ENCODE measurements at regions not wholly inside any gene's neighbourhood (a gene's known extent, or its start where the extent isn't known, plus 50 kb on each side); places are given as distances from the start of the nearest gene placed in this dataset.
"Not testable (repeated sequence)": the region's sequence is repeated elsewhere in the genome, so short reads cannot be mapped to it uniquely, and the experiment has no call there.

- DNase-seq (ENCODE audit: low read depth, low spot score), result no peak
These were observed 128.5 kb upstream of the VKORC1L1 start for GRCh38 chr7:65744406-65744805.

- no peak for DNase-seq (ENCODE audit: low read depth, low spot score)
These were observed 126.5 kb upstream of the VKORC1L1 start for GRCh38 chr7:65746398-65746669.

- no peak for DNase-seq (ENCODE audit: low read depth, low spot score)
These were observed 123.8 kb upstream of the VKORC1L1 start for GRCh38 chr7:65749039-65749438.

GRCh38 chr7:65749518-65749917 is 123.4 kb upstream of the VKORC1L1 start:
- DNase-seq (ENCODE audit: low read depth, low spot score), result no peak

DNA sequence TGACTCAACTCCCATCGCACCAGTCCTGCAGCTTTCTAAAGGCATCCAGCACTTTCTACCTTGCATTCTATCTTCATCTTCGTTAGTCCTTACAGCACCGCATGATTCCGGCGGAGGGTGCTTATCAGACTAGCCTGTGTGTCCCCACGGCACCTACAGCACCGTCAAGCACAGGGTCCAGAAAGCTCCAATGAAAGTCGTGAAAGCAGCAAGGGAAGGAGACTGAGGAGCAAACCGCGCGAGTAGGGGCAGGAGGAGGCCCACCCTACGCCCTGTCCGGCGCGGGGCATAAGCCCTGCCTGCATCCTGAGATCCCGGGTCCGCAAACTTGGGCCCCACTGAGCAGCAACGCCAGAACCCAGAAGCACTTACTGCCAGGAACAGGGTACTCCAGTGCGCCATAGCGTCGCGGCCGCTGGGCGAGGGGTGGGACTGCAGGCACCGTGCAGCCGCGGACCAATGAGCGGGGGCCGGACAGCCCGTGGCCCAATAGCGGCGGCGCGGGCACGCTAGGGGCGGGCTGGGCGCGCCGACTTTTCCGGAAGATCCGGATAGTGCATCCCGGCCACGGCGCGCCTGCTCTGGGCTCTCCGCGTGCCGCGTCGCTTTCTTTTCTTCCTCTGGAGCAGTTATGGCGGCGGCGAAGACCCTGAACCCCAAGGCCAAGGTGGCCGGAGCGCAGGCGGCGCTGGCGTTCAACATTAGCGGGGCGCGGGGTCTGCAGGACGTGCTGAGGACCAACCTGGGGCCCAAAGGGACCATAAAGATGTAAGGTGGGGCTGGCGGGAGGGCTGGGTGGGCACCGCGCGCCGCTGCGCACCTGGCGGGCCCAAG is 122.1 kb upstream of the VKORC1L1 start:
- no peak for DNase-seq (ENCODE audit: low read depth, low spot score)

DNA sequence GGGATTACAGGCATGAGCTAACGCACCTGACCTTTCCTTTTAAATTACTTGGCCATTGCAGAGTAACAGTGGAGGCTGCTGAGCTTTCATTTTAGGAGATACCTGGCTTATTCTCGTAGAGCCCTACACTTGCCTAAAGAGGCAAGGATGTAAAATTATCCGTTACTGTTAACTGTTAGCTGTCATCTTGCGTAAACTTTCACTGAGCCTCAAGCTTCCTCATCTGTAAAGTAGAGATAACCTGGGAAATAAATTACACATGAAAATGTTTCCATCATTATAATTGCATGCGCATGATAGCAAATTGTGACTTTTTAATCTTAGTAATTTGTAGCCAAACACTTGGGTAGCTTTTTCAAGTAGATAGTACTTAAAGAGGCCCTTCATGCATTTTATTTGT is 118.8 kb upstream of the VKORC1L1 start:
- DNase-seq (ENCODE audit: low read depth, low spot score), result not testable (repeated sequence)

GRCh38 chr7:65758991-65759390 is 113.9 kb upstream of the VKORC1L1 start:
- not testable (repeated sequence) for DNase-seq (ENCODE audit: low read depth, low spot score)

DNA sequence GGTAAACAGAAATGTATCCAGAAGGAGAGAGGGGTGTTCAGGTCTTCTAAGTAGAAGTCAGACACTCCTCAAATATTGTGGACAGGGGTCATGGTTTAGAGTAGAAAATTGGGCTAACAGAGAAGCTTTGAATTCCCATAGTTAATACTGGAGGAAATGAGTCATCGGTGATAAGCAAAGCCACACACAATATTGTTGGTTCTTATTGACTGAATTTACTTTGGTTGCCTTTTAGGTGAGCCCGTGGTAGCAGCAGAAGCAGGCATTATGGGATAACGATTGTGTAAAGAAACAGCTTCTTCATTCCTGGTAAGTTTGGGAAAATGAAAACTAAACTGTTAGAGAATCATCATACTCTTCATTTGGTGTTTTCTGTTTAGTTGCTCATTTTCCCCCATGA is 110.2 kb upstream of the VKORC1L1 start:
- DNase-seq (ENCODE audit: low read depth, low spot score), result not testable (repeated sequence)

DNA sequence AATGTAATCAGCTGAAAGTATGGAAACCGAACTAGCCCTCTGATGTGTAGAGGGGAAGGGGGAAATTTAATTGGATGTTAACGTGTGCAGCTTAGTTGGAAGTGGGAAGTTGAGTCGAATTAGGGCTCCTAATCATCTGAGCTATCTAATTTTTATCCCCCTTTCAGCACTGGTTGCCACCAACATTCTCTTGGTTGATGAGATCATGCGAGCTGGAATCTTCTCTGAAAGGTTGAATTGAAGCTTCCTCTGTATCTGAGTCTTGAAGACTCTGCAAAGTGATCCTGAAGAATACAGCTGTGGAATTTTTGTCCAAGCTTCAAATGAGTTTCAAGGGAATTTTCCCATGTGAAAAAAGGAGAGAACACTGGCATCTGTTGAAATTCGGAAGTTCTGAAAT is 109.8 kb upstream of the VKORC1L1 start:
- not testable (repeated sequence) for DNase-seq (ENCODE audit: low read depth, low spot score)

- DNase-seq (ENCODE audit: low read depth, low spot score), result not testable (repeated sequence)
These were observed 102.2 kb upstream of the VKORC1L1 start for GRCh38 chr7:65770473-65771225.

DNA sequence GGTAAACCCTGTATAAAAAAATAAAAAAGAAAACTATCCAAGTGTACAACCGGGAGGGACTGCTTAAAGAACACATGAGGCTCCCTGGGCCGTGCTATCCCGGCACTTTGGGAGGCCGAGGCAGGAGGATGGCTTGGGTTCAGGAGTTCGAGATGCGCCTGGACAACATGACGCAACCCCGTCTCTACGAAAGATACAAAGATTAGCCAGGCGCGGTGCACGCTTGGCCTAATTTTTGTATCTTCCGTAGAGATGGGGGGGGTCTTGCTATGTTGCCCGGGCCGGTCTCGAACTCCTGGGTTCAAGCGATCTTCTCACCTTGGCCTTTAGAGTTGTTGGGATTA is 101.7 kb upstream of the VKORC1L1 start:
- not testable (repeated sequence) for DNase-seq (ENCODE audit: low read depth, low spot score)

DNA sequence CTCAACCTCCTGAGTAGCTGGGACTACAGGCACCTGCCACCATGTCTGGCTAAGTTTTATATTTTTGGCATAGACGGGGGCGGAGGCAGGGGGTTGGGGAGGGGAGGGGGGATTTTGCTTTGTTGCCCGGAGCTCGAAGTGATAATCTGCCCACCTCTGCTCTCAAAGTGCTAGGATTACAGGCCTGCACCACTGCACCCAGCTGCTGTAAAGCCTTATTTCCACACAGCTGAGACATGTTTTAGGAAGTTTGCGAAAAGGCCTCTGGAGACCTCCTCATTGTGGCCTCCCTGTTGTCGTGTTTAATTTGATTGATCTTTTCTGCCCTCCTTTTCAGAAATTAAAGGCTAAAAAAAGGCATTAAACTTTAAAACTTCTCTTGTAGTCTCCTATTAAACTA is 96.2 kb upstream of the VKORC1L1 start:
- not testable (repeated sequence) for DNase-seq (ENCODE audit: low read depth, low spot score)

DNA sequence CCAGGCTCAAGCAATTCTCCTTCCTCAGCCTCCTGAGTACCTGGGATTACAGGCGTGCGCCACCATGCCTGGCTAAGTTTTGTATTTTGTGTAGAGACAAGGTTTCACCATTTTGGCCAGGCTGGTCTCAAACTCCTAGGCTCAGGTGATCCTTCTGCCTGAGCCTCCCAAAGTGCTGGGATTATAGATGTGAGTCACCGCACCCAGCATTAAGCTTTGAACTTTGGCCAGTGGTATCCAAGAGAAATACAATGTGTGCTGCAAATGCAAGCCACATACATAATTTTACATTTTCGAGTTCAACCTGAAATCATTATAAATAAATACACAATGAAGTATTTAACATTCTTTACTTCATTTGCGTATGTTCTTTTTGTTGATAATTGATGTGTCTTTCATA is 82.9 kb upstream of the VKORC1L1 start:
- DNase-seq (ENCODE audit: low read depth, low spot score), result not testable (repeated sequence)

DNA sequence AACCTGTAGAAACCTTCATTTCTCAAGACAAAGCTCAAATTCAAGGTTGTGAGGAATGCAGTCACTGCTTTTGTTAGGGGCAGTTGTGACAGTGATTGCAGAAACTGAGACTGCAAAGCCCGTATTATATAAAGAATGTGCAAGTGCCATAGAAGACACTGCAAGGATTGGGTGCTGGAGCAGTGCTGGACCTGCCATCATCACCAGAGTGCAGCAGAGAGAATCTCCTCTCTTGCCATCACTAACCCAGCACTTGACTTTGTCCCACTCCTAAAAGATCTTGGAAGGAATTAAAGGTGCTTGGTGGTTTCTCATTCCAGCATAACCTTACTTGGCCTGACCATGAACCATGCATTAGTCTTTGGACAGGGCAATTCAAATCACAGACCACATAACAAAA is 81.1 kb upstream of the VKORC1L1 start:
- not testable (repeated sequence) for DNase-seq (ENCODE audit: low read depth, low spot score)

GRCh38 chr7:65792726-65793125 is 80.1 kb upstream of the VKORC1L1 start:
- DNase-seq (ENCODE audit: low read depth, low spot score), result not testable (repeated sequence)

DNA sequence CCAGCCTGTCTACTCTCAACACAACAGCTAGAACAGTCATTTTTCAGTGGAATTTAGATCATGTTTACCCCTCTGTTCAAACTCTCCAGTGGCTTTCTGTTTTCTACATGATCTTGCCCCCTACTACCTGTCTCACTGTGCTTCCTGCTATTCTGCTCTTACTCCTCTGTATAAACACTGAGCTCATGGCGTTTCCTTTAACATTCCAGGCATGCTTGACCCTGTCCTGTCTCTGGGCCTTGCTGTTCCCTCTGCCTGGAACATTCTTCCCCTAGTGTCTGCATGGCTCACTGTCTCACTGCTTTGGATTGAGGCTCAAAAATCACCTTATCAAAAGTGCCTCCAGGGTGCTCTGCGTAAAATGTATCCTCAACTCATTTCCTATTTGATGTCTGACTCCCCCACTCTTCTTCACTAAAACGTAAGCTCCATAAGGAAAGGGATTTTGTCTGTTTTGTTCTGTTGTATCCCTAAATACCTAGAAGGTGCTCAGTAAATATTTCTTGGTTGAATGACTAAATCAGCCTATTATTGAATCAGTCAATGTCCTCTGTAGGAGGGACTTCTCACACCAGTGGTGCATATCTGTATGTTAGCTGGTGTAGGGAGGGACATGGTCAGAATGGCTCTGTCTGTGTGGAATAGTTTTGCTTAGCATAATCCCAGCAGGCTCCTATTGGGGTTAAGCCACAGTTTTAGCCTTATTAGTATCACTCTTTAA is 78.0 kb upstream of the VKORC1L1 start:
- peak; percentile 28 for DNase-seq (ENCODE audit: low read depth, low spot score)

- DNase-seq (ENCODE audit: low read depth, low spot score), result not testable (repeated sequence)
These were observed 77.5 kb upstream of the VKORC1L1 start for GRCh38 chr7:65795392-65795716.

GRCh38 chr7:65796205-65796604 is 76.7 kb upstream of the VKORC1L1 start:
- no peak for DNase-seq (ENCODE audit: low read depth, low spot score)

DNA sequence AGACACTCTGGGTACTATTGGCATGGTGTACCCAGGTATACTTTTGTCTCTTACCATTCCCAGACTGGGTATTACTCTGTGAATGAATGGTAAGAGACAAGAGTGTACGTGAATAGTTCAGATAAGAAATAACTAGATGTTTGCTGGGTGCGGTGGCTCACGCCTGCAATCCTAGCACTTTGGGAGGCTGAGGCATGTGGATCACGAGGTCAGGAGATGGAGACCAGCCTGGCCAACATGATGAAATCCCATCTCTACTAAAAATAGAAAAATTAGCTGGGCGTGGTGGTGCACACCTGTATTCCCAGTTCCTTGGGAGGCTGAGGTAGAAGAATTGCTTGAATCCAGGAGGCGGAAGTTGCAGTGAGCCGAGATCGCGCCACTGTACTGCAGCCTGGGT is 75.8 kb upstream of the VKORC1L1 start:
- not testable (repeated sequence) for DNase-seq (ENCODE audit: low read depth, low spot score)

DNA sequence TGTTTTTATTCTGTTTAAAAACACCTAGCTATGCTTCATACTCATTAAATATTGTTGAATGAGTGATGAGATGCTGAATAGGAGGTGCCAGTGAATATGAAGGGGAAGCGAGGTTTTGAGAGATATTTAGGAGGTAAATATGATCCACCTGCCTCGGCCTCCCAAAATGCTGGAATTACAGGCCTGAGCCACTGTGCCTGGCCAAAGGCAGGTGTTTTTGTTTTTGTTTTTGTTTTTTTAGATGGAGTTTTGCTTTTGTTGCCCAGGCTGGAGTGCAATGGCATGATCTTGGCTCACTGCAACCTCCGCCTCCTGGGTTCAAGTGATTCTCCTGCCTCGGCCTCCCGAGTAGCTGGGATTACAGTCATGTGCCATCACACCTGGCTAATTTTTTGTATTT is 75.3 kb upstream of the VKORC1L1 start:
- not testable (repeated sequence) for DNase-seq (ENCODE audit: low read depth, low spot score)

DNA sequence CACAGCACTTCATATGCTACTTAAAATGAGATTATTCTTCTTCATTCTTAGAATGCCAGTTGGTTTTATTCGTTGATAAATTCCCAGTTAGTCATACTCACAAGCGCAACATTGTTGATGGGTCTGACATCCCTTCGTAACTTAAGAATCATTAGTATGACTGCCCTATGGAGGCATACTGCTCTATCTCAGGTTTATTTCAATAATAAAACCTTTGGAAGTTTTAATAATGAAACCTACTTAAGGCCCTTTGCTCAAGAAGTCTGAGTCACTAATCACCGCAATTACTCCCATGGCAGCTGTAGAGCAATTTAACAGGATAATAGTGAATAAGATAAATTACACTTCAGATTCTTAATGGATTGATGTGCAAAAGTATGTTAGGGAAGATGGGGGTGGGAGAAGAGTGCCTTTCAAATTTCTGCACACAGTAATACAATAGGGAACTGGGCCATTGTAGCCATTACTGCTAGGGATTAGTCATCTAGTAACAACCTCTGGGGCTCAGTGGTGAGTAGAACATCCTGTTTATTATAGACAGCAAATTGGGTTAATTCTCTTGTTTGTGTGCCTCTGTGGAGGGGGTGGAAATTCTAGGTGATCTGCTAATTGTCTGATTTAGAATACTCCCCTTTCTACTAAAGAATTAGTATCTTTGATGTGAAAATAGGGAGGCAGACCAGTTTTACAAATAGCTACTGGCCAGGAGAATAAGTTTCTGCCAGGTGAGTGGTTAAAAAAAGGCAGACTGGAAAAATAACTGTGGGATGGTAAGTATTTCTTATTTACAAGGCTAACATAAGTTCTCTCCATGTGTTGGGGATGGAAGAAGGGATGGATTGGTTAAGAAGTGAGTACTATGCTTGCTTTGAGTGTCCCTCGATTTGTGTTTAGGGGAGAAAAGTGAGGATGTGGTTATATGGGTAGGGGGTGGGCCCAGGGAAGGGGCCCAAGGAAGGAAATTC is 74.5 kb upstream of the VKORC1L1 start:
- no peak for DNase-seq (ENCODE audit: low read depth, low spot score)

All from iPS DF 19.7 (cell line).